Activated T-cell treated with anti-CD3 and anti-CD28 coated beads for 1 hour (primary cell): ENCODE measurements at regions not wholly inside any gene's neighbourhood (a gene's known extent, or its start where the extent isn't known, plus 50 kb on each side); places are given as distances from the start of the nearest gene placed in this dataset.
"Not testable (repeated sequence)": the region's sequence is repeated elsewhere in the genome, so short reads cannot be mapped to it uniquely, and the experiment has no call there.

Experiments
- DNase-seq: peaks from one replicate; pipeline ENCODE4 v3.0.0-alpha.2; 2020; ENCODE audit warnings: low read depth

- not testable (repeated sequence) for DNase-seq
Observed at GRCh38 chr2:238723740-238724320, 124.1 kb upstream of the TWIST2 start.

DNA sequence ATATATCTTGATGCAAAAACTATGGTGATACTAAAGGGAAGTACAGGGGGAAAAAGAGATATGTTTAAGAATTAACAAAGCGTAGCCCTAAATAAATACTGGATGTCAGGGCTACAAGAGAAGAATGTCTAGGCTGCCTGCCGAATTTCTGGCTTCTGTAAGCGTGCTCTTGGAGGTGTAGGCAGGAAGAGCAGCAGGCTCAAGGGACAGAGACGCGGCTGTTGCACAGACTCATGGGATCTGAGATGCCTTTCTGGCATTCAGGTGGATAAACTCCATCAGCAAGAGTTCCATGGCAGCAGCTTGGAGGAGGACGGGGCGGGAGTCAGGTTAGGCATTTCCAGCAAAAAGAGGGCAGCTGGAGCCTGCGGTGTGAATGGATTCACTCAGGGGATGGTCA lies 123.2 kb upstream of the TWIST2 start:
- DNase-seq, result no peak

DNA sequence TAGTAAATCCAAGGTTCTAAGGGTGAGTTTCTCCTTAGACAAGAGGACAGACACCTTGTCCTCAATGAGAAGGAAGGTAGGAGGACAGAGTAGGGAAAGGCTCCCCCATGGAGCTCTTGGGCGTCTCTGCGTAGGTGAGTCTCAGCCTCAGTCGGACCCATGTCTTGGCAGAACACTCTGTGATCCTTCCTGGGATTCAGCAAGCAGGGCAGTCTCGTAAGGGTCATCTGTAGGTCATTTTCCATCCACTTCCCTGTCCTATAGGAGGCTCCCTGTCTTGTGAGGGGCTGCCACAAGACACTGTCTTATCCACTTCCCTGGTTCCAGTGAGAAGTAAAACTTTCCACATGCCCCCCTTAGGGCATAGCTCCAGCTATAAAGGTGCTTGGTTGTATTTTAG lies 122.6 kb upstream of the TWIST2 start:
- no peak for DNase-seq

DNA sequence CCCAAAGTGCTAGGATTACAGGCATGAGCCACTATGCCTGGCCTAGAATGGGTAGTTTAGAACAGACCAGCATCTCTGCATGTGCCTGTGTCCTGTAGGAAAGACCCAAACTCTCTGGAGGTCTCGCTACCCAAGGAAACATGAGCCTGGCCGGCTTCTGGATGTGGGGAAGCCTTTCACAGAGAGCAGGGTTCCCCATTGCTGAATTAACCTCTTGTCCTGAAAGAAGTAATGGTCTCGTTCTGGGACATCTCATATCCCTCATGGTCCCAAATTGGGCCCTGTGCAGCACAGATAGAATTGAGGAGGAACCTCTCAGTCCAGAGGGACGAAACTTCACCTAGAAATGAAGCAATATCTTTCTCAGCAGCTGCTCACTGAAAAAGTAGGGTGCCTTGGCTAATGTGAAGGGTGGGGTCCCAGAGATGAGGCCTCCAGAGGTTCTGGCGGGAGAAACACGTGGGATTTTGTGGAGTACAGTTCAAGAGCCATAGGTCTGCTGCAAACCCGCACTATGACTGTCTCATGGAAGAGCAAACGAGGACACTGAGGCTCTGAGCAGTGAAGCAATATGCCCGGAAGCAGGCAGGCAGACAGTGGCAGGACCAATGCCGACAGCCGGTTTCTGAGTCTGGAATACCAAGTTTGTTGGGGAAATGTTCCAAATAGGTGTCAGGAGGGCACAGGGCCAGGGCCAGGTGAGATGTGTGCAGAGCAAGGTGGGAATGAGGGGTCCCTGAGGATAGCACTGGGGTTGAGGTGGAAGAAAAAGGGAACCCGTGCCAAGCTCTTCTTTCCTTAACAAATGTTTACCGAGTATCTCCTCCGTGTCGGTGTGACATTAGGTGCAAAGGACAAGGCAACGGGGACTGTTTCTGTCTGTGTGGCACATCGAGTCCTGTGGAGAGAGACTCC lies 121.0 kb upstream of the TWIST2 start:
- no peak for DNase-seq

DNA sequence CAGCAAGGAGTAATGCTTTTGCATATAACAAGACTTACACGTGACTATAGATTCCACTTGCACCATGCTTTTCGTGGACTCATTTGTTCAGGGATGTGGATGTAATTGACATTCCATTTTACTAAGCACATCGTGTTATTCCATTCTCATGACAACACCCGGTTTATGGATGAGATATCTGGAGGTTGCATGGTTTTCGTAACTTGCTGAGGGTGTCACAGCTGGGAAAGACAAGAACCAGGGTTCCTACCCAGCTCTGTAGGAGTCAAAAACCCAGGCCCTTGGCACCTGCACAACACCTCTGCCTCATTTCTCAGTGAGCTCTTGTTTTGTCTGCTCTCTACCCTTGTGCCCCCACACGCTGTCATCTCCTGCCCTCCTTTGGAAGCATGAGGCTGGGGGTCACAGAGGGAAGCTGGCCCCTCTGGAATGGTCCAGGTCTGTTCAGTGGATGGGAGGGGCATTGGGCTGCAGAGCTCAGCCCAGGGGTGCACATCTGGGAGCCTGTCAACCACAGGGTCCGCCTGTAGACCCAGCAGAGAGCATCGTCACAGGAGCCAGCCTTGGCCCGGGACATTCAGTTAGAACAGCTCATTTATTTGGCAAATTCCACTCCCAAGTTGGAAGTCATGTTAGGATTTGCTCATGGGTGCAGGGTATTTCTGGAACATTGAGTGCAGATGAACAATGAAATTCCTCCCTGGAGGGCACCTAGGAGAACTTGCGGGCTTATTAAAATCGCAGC lies 120.1 kb upstream of the TWIST2 start:
- DNase-seq, result no peak

DNA sequence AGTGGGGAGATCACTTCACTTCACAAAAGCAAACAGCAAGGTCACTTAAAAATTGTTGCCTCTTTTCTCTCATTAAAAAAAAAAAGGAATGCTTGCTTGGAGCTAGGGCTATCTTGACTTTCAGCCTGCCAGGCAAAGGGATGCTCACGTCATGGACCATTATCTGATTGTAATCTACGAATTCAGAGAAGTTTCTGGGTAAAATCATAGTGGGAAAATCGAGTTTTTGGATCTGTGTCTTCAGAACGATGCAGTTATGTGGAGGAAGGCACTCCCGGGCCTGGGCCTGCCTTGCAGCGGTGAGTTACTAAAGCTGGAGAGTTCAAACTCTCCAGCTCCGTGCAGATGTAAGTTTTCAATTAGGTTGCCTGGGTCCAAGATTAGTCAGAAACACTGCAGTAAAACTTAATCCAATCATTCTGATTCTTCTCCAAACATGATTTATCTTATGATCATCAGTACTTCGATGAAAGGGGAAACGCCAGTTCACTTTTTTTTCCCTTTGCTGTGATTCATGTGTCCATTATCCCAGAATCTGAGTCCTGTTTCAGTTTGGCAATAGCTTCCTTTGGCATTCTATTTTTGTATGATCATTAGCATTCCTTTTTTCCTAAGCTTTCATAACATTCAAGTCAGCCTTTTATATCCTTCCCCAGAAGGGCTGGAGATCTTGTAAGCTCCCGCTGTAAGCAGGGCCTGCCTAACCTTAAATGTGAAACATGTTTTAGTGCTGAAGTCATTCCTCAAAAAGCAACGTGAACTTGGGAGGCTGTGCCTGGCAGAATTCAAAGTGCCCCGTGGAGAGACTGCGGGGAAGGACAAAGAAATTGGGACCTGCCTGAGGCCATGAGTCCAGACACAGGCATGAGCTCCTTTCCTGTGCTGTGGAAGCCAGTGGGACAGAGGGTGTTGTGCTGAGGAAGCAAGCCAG lies 119.3 kb upstream of the TWIST2 start:
- DNase-seq, result no peak

- no peak for DNase-seq
Observed at GRCh38 chr2:238729261-238729935, 118.5 kb upstream of the TWIST2 start.

DNA sequence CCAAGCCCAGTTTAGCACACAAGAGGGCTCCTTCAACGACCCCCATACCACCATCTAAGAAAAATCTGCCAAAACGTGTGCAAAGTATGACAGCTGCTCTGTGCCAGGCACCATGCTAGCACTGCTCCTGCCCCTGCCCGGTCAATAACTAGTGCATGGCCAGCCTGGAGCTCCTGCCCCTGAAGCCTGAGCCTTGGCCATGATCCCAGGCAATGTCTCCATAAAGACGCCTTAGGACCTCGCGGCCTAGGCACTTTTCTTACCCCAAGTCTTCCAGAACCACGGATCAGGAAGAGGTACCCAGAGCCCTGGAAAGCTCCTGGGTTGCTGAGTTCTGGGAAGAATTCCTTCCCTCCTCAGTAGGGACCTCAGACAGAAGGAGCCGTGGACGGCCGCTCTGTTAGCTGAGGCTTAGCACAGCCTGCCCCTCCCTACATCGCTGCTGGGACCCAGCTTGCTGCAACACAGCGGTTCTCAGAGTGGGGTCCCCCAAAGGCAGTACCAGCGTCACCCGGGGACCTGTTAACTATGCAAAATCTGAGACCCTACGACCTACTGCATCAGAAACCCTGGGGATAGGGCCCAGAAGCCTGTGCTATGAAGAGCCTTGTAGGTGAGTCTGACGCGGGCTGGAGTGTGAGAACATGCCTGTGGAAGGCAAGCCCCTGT lies 117.8 kb upstream of the TWIST2 start:
- DNase-seq, result no peak

- DNase-seq, result no peak
Observed at GRCh38 chr2:238730881-238731280, 117.0 kb upstream of the TWIST2 start.

GRCh38 chr2:238731961-238732360 lies 115.9 kb upstream of the TWIST2 start:
- DNase-seq, result no peak

DNA sequence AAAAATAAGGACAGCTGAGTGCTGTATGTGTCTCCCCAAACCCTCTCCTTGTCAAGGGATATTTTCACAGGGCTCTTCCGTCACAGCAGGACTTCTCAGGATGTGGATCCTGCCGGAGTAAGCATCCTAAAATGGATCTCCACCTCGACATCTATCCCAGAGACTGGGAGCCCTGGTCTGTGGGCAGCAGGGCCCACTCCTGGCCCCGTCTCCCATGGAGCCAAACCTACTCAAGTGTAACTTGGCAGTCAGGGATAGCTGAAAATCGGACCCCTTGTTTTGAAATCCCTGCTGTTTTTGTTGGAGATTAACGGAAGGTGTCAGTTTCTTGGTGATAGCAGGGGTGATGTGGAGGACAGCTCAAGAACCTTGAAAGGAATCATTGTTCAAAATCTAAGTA lies 109.0 kb upstream of the TWIST2 start:
- no peak for DNase-seq

GRCh38 chr2:238739668-238740067 lies 108.2 kb upstream of the TWIST2 start:
- no peak for DNase-seq

DNA sequence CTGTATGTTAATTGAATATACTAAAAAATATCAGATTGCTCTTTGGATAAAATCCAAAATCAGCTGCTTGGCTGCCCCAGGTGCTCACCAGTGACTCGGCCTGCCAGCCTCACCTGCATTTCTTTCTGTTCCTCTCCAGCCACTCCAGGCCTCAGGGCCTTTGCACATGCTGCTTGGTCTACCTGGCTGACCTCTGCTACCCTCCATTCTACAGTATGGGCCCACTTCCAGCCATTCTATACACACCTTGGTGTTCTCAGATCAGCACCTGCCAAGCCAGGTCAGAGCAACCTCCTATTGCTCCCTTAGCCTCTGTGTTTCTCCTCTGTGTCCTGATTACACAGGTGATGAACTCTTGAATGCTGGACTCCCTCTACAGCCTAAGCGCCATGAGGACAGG lies 106.6 kb upstream of the TWIST2 start:
- no peak for DNase-seq

DNA sequence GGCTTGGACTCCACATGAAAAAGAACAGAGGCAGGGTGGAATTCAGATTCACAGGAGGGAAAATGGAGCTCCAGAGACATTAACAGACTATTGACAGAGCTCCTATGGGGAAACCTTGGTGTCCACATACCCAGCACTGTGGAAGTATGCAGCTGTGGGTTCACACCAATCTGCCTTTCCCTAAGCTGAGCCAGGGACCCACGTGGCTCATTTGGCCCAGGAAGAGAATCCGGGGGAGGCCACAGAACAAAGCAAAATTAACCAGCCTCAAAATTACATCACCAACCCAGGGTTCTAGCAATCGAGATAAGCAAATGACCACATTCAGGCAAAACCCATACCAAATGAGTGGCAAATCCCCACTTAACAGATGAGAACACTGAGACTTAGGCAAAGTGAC lies 105.8 kb upstream of the TWIST2 start:
- DNase-seq, result no peak

DNA sequence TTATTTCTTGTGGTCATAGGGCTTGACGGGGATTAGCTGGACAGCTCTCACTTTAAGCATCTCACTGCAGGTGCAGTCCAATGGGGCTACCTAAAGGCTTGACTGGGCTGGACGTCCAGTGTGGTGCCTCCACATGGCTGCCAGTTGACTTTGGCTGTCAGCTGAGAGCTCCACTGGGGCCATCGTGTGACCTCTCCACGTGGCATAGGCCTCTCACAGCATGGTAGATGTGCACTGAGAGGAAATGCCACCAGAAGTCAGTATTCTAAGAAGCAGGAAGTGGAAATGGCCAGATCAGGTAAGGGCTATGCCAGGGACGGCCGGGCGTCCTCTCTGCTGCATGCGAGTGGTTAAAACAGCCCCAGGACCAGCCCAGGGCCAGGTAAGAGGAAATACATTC lies 105.2 kb upstream of the TWIST2 start:
- DNase-seq, result no peak

GRCh38 chr2:238743243-238744065 lies 104.4 kb upstream of the TWIST2 start:
- DNase-seq, result no peak

DNA sequence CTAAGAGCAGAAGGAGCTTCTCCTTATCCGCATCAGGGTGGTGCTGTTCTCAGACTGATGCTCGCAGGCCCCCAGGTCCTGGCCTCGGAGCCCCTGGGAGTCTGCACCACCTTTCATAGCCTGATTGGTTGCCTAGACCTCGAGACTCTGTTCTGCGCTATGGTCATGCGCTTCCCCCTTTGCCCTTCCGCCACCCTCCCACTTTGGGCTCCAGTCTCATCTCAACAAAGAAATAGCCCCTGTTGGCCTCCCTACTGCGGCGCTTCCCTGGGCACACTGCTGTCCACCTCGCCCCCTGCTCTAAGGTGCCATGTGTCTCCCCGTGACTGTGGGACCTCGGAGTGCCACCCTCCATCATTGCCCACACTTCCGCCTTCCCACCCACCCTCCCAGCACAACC lies 102.9 kb upstream of the TWIST2 start:
- no peak for DNase-seq

GRCh38 chr2:238745997-238746396 lies 101.9 kb upstream of the TWIST2 start:
- DNase-seq, result no peak

GRCh38 chr2:238747114-238747513 lies 100.8 kb upstream of the TWIST2 start:
- DNase-seq, result no peak

GRCh38 chr2:238747557-238747956 lies 100.3 kb upstream of the TWIST2 start:
- no peak for DNase-seq
